GM12873 (cell line): ENCODE measurements at regions not wholly inside any gene's neighbourhood (a gene's known extent, or its start where the extent isn't known, plus 50 kb on each side); places are given as distances from the start of the nearest gene placed in this dataset.

ENCODE experiments used
- TF ChIP-seq, protein P1 (sequence below): IDR thresholded peaks from 2 replicates; pipeline ENCODE4 v1.5.1; 2012; ENCODE audit warnings: low read depth, mild to moderate bottlenecking, moderate library complexity, low read length, control low read depth; ENCODE audit not compliant: insufficient read depth; ENCODE audit errors: missing control alignments

DNA sequence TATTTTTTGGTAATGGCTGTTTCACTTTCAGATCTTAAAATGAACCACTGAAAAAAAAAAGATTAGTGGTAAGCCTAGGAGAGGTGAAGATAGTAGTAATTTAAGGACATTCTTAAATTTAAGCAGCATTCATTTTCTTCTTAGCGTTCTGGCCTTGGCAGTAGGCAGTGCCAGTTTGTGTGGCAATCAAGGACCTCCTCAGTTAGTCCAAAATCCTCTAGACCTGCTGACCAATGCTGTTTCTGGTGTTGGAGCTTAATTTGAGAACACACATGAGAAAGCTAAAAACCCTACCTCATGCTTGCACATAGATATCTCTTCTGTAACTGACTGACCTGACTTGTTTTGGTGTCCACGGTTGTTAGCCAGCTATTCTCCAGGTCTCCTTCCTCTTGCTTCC is 219.8 kb upstream of the RGS6 start:
- TF ChIP-seq, protein P1, sequence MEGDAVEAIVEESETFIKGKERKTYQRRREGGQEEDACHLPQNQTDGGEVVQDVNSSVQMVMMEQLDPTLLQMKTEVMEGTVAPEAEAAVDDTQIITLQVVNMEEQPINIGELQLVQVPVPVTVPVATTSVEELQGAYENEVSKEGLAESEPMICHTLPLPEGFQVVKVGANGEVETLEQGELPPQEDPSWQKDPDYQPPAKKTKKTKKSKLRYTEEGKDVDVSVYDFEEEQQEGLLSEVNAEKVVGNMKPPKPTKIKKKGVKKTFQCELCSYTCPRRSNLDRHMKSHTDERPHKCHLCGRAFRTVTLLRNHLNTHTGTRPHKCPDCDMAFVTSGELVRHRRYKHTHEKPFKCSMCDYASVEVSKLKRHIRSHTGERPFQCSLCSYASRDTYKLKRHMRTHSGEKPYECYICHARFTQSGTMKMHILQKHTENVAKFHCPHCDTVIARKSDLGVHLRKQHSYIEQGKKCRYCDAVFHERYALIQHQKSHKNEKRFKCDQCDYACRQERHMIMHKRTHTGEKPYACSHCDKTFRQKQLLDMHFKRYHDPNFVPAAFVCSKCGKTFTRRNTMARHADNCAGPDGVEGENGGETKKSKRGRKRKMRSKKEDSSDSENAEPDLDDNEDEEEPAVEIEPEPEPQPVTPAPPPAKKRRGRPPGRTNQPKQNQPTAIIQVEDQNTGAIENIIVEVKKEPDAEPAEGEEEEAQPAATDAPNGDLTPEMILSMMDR: no peak

DNA sequence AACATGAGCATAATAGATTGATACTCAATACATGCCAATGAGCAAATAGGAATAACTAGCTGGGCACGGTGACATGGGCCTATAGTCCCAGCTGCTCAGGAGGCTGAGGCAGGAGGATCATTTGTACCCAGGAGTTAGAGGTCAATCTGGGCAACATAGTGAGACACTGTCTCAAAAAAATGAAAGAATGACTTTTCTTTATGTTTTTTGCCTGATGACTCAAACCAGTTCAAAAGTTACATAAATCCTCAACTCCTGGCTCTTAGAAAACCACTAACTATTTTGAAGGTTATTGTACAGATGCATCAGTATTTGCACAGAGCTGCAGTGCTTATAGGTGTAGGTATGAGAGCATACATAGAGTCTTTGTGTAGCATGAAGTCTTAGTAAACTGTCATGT is 219.2 kb upstream of the RGS6 start:
- TF ChIP-seq, protein P1: no peak

GRCh38 chr14:71713451-71713850 is 218.8 kb upstream of the RGS6 start:
- TF ChIP-seq, protein P1: no peak

- TF ChIP-seq, protein P1: no peak
Observed at GRCh38 chr14:71714225-71714624, 218.0 kb upstream of the RGS6 start.

DNA sequence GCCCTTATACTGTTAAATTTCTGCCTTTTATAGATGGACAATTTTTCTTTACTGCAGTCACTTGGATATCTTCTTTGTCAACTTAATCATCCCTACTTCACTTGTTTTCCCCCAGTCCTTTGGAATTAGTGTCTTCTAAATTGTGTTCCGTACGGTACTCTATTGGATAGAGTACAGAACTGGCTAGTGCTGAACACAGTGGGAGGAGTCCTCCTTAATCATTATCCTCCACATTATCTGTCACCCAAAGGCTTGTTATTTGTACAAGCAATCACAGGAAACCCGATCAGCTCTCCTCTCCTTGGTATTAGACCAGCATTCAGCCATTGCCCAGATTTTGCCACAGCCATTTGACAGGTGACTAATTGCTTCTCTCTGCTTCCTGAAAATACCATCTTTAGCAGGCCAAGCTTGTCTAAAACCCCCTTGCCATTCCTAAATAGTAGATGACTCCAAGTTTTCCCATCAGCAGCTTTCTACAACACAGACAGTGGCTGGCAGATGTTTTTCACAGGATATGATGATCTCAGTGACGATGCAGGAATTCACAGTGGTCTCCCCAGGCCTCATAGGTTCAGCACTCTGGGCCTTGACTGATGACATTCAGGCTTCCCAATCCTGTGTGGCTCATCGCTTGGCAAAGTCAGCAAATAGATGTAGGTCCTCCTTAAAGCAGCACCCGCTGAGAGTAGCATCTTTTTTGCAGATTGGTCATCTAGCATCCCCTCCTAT is 216.0 kb upstream of the RGS6 start:
- TF ChIP-seq, protein P1: no peak

- TF ChIP-seq, protein P1: peak; percentile 65
Observed at GRCh38 chr14:71720978-71721624, 211.1 kb upstream of the RGS6 start.

DNA sequence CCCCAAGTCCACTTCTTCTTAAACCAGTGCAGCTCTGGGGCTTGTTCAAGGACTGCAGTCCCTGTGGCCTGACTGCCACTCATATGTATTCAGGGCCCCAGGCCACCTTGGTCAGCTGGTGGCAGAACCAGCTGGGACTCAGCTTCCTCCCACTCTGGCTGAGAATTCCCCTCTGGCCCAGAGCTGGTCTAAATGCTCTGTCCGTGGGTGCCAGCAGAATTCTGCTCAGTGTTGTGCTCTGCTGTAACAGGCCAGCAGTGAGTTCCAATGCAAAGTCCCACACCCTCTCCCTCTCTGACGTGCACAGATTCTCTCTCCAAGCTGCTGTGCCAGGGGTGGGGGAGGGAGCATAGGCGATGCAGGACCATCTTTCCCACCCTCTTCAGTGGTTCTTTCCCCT is 210.4 kb upstream of the RGS6 start:
- TF ChIP-seq, protein P1: no peak
